ENCODE measurements at regions not wholly inside any gene's neighbourhood (a gene's known extent, or its start where the extent isn't known, plus 50 kb on each side); places are given as distances from the start of the nearest gene placed in this dataset.
"Not testable (repeated sequence)": the region's sequence is repeated elsewhere in the genome, so short reads cannot be mapped to it uniquely, and the experiment has no call there.

DNA sequence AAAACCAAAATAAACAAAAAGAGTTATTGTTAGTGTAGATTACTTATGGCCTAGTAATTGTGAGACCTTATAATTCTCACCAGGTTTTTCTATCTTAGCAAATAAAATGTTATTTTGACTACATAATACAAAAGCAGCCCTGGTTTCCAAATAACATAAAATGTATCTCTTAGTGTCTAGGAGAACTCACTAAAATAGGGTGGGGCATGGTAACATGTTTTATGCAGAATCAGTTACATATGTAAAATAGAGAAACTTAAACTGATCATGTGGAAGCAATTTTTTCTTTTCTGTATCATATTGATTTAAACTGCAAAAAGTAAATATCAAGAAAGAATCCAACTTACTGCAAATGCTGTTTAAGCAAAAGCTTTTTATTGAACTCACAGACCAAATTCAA, 431.1 kb upstream of the ALCAM start:
- no peak for DNase-seq (ENCODE audit: low spot score)
- H3K27ac Mint-ChIP-seq = no peak overlapping the region
- no peaks in the 10 kb centered on the region for H3K27me3 Mint-ChIP-seq (ENCODE audit: insufficient read depth)
- H3K9me3 Mint-ChIP-seq = peaks cover 3% of the 10 kb centered on the region
- intact Hi-C loops (cut with micrococcal nuclease) = no loop called here
- H3K4me1 Mint-ChIP-seq (ENCODE audit: low read depth) = no peaks in the 10 kb centered on the region
- H3K36me3 Mint-ChIP-seq (ENCODE audit: low read depth) = no peaks in the 10 kb centered on the region
- H3K4me3 Mint-ChIP-seq = no peak overlapping the region

DNA sequence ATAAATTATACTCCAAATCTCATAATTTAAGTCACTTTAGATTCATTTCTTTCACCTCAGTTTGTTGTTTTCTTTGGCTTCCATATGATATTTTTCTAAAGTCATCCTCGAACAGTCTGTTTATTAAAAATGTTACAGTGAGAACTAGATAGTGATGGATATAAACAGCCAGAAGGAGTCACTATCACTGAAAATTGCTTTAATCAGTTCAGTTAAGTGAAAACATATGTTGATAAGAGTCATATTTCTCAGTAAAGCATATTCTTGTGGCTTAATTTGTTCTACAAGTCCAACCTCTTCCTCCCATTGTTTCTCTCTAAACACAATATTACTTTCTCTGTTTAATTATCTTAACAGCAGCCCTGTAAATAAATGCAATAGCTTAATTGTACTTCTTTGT, 427.5 kb upstream of the ALCAM start:
- Mint-ChIP-seq H3K36me3 (ENCODE audit: low read depth) (no peaks in the 10 kb centered on the region), H3K9me3 (no peaks in the 10 kb centered on the region), H3K27me3 (ENCODE audit: insufficient read depth) (no peaks in the 10 kb centered on the region), H3K27ac (no peak overlapping the region), H3K4me3 (no peak overlapping the region), H3K4me1 (ENCODE audit: low read depth) (no peaks in the 10 kb centered on the region)
- no peak for DNase-seq (ENCODE audit: low spot score)
- intact Hi-C loops (cut with micrococcal nuclease) = no loop called here

DNA sequence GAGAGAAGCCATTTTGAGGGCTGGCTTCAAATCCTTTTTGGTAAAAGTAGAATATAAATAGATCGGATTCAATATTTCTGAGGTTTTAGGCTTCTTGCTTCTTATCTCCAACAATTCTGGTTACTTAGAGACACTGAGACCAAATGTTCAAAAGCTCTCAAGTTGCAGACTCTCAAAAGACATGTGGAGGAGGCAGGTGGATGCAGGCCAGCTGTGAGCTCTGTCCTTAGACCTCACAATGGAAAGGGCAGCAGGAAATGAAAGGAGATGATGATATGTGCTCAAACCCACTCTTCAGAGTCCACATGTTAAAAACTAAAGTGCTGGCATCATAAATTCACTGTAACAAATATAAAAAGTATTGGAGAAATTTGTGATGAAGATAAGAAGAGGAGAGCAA, 424.9 kb upstream of the ALCAM start:
- Mint-ChIP-seq H3K36me3 (ENCODE audit: low read depth) (no peaks in the 10 kb centered on the region), H3K4me3 (no peak overlapping the region), H3K9me3 (no peaks in the 10 kb centered on the region), H3K4me1 (ENCODE audit: low read depth) (no peaks in the 10 kb centered on the region), H3K27me3 (ENCODE audit: insufficient read depth) (no peaks in the 10 kb centered on the region), H3K27ac (no peak overlapping the region)
- DNase-seq (ENCODE audit: low spot score) = no peak
- intact Hi-C loops (cut with micrococcal nuclease) = no loop called here

DNA sequence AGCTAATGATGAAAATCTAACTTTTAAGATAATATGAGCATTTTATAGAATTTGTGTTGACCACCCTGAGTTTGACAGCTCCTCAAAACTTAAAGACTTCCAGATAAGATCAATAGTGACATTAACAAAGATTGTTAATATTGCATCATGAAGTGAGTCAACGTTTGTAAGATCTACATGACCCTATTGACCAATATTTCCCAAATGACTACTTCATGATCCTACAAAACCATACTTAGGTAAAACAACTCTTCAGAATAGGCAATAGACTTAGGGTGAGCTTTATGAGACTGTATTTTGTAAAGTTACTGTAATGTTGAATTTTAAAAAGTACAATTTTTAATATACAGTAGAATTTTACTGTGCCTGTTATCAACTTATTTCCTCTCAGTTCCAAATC, 422.7 kb upstream of the ALCAM start:
- Mint-ChIP-seq H3K27me3 (ENCODE audit: insufficient read depth) (no peaks in the 10 kb centered on the region), H3K36me3 (ENCODE audit: low read depth) (no peaks in the 10 kb centered on the region), H3K4me1 (ENCODE audit: low read depth) (no peaks in the 10 kb centered on the region), H3K27ac (no peak overlapping the region), H3K4me3 (no peak overlapping the region), H3K9me3 (no peaks in the 10 kb centered on the region)
- DNase-seq (ENCODE audit: low spot score) = no peak
- intact Hi-C loops (cut with micrococcal nuclease) = no loop called here

DNA sequence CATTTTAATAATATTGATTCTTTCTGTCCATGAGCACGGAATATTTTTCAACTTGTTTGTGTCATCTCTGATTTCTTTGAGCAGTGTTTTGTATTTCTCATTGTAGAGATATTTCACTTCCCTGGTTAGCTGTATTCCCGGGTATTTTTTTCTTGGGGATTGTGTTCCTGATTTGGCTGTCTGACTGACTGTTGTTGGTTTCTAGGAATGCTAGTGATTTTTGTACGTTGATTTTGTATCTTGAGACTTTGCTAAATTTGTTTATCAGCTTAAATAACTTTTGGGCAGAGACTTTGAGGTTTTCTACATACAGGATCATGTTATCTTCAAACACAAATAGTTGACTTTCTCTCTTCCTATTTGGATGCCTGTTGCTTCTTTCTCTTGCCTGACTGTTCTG, 418.8 kb upstream of the ALCAM start:
- H3K4me3 Mint-ChIP-seq = no peak overlapping the region
- no peaks in the 10 kb centered on the region for H3K4me1 Mint-ChIP-seq (ENCODE audit: low read depth)
- H3K9me3 Mint-ChIP-seq = no peaks in the 10 kb centered on the region
- intact Hi-C loops (cut with micrococcal nuclease) = no loop called here
- no peaks in the 10 kb centered on the region for H3K36me3 Mint-ChIP-seq (ENCODE audit: low read depth)
- no peaks in the 10 kb centered on the region for H3K27me3 Mint-ChIP-seq (ENCODE audit: insufficient read depth)
- DNase-seq (ENCODE audit: low spot score) = no peak
- no peak overlapping the region for H3K27ac Mint-ChIP-seq

DNA sequence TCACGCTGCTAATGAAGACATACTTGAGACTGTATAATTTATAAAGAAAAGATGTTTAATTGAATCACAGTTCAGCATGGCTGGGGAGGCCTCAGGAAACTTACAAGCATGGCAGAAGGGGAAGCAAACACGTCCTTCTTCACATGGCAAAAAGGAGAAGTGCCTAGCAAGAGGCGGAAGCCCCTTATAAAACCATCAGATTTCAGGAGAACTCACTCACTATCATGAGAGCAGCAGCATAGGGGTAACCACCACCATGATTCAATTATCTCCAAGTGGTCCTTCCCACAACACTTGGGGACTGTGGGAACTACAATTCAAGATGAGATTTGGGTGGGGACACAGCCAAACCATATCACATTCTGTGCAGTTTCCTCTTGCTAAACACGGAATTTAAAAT, 416.9 kb upstream of the ALCAM start:
- H3K4me1 Mint-ChIP-seq (ENCODE audit: low read depth); H3K4me3 Mint-ChIP-seq; H3K27me3 Mint-ChIP-seq (ENCODE audit: insufficient read depth); H3K27ac Mint-ChIP-seq; H3K9me3 Mint-ChIP-seq; intact Hi-C loops (cut with micrococcal nuclease); H3K36me3 Mint-ChIP-seq (ENCODE audit: low read depth); DNase-seq (ENCODE audit: low spot score): not testable (repeated sequence)

DNA sequence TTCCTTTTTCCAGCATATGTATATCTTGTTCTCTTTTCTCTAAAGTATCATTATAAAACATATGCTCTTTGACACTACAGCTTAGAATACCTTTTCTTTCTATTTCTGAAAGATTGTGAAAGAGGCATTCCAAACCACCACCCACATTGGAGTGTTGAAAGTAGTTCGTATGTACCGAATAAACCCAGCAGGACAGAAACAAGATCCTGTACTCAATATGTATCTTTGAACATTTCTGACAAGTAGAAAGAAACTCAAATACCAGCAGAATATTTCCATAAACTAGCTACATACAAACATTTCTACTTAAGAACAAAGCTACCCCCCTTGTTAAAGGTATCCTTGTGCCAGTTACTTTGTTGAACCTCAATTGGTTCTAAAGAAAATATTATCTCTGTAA, 415.3 kb upstream of the ALCAM start:
- no peak for DNase-seq (ENCODE audit: low spot score)
- no peaks in the 10 kb centered on the region for H3K9me3 Mint-ChIP-seq
- no peaks in the 10 kb centered on the region for H3K4me1 Mint-ChIP-seq (ENCODE audit: low read depth)
- no peak overlapping the region for H3K4me3 Mint-ChIP-seq
- no peaks in the 10 kb centered on the region for H3K36me3 Mint-ChIP-seq (ENCODE audit: low read depth)
- H3K27me3 Mint-ChIP-seq (ENCODE audit: insufficient read depth) = no peaks in the 10 kb centered on the region
- intact Hi-C loops (cut with micrococcal nuclease) = no loop called here
- no peak overlapping the region for H3K27ac Mint-ChIP-seq

DNA sequence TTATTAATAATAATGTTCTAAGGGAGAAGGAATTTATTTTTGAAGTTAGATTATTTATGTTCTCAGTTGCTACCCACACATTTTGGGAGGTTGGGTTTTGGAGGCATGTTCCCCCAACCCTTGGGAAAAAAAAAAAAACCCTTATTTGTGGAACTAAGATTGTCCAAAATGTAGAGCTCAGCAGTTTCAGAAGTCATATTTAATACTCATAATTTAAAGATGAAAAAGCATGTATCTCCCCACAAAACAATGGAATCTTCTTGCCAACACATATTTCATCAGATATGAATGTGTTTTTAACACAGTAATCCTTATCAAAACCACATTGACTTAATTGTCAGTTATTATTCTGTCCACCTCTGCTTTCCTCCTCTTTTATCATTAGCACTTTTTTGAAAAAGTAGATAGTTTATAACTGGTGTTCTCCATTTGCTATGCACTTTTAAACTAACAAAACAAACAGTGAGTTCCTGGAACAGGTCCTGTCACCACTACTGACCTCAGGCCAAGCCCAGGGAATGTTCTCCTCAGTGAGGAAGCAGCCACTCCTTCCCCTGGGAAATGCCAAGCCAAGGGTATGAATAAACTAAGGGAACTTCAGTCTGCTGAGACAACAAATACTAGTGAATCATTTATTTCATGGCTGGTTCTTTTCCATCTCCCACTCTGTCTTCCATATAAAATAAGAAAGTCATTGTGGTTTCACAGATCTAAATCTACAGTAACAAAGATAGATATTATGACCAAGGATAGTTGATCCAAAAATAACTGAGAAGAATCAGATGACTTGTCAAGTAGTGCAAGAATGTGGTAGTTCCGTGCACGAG, 414.4 kb upstream of the ALCAM start:
- Mint-ChIP-seq H3K4me3 (no peak overlapping the region), H3K36me3 (ENCODE audit: low read depth) (no peaks in the 10 kb centered on the region), H3K9me3 (no peaks in the 10 kb centered on the region), H3K27ac (no peak overlapping the region), H3K27me3 (ENCODE audit: insufficient read depth) (no peaks in the 10 kb centered on the region), H3K4me1 (ENCODE audit: low read depth) (no peaks in the 10 kb centered on the region)
- DNase-seq (ENCODE audit: low spot score) = no peak
- intact Hi-C loops (cut with micrococcal nuclease) = no loop called here

DNA sequence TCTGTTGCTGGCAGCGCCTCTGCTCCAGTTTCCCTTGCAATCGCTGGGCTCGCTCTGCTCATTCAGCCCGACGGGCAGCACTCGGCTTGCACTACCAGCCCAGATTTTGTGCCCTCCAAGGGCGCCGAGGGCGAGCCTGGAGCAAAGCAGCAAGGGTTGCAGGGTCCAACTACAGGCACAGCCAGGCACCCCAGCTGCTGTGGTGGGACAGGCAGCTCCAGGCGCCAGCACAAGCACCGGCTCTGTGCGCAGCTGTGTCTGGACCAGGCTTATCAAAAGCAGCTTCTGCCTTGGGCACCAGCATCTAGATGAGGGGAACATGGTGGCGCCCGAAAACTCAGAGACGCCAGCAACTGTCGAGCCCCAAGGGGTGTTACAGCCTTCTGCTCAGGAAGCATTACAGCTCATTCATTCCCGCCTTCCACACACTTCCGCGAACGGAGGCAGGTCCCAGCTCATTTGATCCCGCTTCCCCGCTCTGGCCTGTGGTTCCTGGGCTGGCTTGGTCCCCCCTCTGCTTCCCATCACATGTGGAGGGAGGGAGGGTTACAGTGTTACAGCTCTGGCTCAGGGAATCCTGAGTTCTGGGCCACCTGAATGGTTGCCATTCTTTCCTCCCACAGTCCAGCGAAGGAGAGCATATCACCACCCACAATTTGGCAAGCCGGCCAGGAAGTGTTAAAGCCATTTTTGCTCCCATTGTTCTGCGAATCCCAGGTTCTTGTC, 409.9 kb upstream of the ALCAM start:
- Mint-ChIP-seq H3K4me3 (no peak overlapping the region), H3K9me3 (no peaks in the 10 kb centered on the region), H3K36me3 (ENCODE audit: low read depth) (no peaks in the 10 kb centered on the region), H3K27ac (no peak overlapping the region), H3K4me1 (ENCODE audit: low read depth) (no peaks in the 10 kb centered on the region), H3K27me3 (ENCODE audit: insufficient read depth) (no peaks in the 10 kb centered on the region)
- DNase-seq (ENCODE audit: low spot score) = no peak
- intact Hi-C loops (cut with micrococcal nuclease) = no loop called here

DNA sequence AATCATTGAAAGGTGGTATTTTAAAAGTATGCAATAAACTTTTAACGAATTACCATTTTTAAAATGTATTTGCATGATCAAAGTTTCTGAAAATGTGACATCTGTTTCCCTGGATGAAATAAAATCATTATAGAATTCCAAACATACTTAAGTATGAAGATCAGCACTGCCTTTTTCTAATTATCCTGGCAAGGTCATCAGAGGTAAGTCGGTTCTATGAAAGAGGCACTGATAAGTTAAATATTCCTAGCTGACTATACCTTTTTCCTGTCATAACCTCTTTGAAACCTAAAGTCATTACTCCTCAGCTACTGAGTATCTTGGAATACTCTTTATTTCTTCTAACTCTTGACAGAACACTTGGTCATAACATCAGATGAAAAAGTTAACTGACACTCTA, 406.1 kb upstream of the ALCAM start:
- no peaks in the 10 kb centered on the region for H3K4me1 Mint-ChIP-seq (ENCODE audit: low read depth)
- no peak overlapping the region for H3K4me3 Mint-ChIP-seq
- no peaks in the 10 kb centered on the region for H3K27me3 Mint-ChIP-seq (ENCODE audit: insufficient read depth)
- no peaks in the 10 kb centered on the region for H3K9me3 Mint-ChIP-seq
- intact Hi-C loops (cut with micrococcal nuclease) = no loop called here
- H3K27ac Mint-ChIP-seq = no peak overlapping the region
- no peaks in the 10 kb centered on the region for H3K36me3 Mint-ChIP-seq (ENCODE audit: low read depth)
- no peak for DNase-seq (ENCODE audit: low spot score)

DNA sequence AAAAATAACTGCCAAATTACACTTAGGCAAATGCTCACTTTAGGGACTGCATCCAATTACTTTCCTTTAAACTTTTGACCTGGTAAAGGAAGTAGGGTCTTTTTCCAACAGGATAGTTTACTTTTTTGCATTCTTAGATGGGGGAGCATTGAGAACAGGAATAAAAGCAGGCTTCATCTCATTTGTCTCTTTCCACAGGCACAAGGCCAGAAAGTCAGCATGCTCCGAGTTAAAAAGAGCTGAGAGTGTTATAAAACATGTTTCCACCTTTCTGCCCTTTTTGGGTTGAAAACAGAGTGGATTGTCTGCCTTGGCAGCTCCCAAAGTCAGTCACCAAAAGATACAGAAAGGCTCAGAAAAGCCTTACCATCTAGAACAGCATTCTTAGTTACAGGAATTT, 404.9 kb upstream of the ALCAM start:
- DNase-seq (ENCODE audit: low spot score) = no peak
- Mint-ChIP-seq H3K27me3 (ENCODE audit: insufficient read depth) (no peaks in the 10 kb centered on the region), H3K36me3 (ENCODE audit: low read depth) (no peaks in the 10 kb centered on the region), H3K4me3 (no peak overlapping the region), H3K4me1 (ENCODE audit: low read depth) (no peaks in the 10 kb centered on the region), H3K27ac (no peak overlapping the region), H3K9me3 (no peaks in the 10 kb centered on the region)
- intact Hi-C loops (cut with micrococcal nuclease) = no loop called here

DNA sequence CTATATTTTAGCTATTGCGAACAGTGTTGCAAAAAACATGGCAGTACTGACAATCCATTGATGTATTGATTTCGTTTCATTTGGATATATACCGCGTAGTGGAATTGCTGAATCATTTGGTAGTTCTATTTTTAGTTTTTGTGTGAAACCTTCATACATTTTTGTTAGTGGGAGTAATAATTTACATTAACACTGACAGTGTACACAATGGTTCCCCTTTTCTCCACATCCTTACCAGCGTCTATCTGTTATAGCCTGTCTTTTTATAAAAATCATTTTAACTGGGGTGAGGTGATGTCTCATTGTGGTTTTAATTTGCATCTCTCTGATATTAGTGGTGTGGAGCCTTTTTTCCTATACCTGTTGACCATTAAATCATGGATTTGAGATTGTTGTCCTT, 392.4 kb upstream of the ALCAM start:
- Mint-ChIP-seq H3K4me1 (ENCODE audit: low read depth) (no peaks in the 10 kb centered on the region), H3K9me3 (no peaks in the 10 kb centered on the region), H3K36me3 (ENCODE audit: low read depth) (no peaks in the 10 kb centered on the region), H3K27ac (no peak overlapping the region), H3K4me3 (no peak overlapping the region), H3K27me3 (ENCODE audit: insufficient read depth) (no peaks in the 10 kb centered on the region)
- intact Hi-C loops (cut with micrococcal nuclease) = no loop called here
- no peak for DNase-seq (ENCODE audit: low spot score)

DNA sequence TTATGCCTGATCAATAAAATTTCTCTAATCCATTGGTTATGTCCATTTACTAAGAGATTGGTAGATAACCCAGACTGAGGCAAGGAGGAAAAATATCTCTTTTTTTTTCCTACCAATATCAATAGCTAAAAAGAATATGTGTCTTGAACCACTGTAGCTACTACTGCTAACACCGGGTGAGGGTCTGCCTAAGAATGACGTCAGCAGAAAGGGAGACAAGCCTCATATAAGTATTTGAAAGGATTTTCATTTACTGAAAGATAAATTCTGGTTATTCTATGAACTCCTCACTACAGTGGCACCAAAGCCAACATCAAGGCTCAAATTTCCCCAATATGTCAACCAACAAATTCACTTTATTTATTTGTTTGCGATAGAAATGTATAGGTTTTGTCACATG, 389.0 kb upstream of the ALCAM start:
- intact Hi-C loops (cut with micrococcal nuclease) = no loop called here
- H3K27me3 Mint-ChIP-seq (ENCODE audit: insufficient read depth) = no peaks in the 10 kb centered on the region
- H3K4me3 Mint-ChIP-seq = no peak overlapping the region
- H3K36me3 Mint-ChIP-seq (ENCODE audit: low read depth) = no peaks in the 10 kb centered on the region
- H3K9me3 Mint-ChIP-seq = no peaks in the 10 kb centered on the region
- DNase-seq (ENCODE audit: low spot score) = no peak
- H3K4me1 Mint-ChIP-seq (ENCODE audit: low read depth) = no peaks in the 10 kb centered on the region
- no peak overlapping the region for H3K27ac Mint-ChIP-seq
